ENCODE measurements at regions not wholly inside any gene's neighbourhood (a gene's known extent, or its start where the extent isn't known, plus 50 kb on each side); places are given as distances from the start of the nearest gene placed in this dataset.

DNA sequence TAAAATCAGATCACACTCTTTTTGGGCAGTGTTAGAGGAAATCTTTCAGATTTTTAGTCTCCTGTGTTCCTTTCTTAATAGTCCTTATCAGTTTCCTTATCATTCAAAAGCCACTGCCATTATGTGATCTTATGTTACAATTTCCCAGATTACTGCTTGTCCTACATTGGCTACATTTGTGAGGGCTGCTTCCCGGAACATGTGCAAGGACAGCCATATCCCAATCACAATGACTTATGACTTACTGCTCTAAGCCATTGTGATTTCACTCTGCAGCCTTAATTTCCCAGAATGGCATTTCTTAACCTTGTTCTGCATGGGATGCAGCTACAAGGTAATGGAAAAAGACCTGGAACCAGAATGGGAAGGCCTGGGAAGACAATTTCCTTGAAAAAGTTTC is 125.1 kb upstream of the PPP2R3A start:
- Histone ChIP-seq H3K4me1 (ENCODE audit: control insufficient read depth, insufficient read depth, low read length) (no peaks in the 10 kb centered on the region; the same call in 1 of the 2 replicates), H3K27ac (ENCODE audit: low read length) (no peak overlapping the region), H3K27me3 (ENCODE audit: control insufficient read depth, insufficient read depth, low read length) (no peaks in the 10 kb centered on the region), H3K4me3 (ENCODE audit: low read length) (no peak overlapping the region), H3K36me3 (ENCODE audit: control insufficient read depth, insufficient read depth, low read length) (no peaks in the 10 kb centered on the region), H3K9me3 (ENCODE audit: control insufficient read depth, insufficient read depth, low read length) (no peaks in the 10 kb centered on the region)
- DNase-seq (ENCODE audit: low read depth, low spot score) = no peak
- no CpG with 5 or more reads among the region's 1 CpG for WGBS (ENCODE audit: insufficient coverage, insufficient read length)

DNA sequence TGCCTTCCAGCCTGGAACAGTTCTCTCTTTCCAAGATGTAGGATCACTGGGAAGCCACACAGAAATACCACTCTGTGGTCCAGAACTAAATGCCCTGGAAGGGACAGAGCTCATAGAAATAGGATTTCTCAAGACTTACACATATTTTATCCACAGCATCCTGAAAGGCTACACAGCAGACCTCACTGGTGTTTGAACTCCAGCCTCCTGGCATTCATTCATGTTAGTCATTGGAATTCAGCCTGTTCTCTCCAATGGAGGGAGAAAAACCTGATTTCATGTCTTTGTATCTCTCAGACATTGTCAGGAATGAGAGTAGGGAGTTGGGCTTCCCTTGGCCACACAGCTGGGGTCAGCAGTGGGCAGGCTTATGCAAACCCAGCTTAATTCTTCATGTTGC is 121.1 kb upstream of the PPP2R3A start:
- Histone ChIP-seq H3K4me3 (ENCODE audit: low read length) (no peak overlapping the region), H3K27ac (ENCODE audit: low read length) (no peak overlapping the region), H3K27me3 (ENCODE audit: control insufficient read depth, insufficient read depth, low read length) (no peaks in the 10 kb centered on the region), H3K9me3 (ENCODE audit: control insufficient read depth, insufficient read depth, low read length) (no peaks in the 10 kb centered on the region), H3K4me1 (ENCODE audit: control insufficient read depth, insufficient read depth, low read length) (no peaks in the 10 kb centered on the region), H3K36me3 (ENCODE audit: control insufficient read depth, insufficient read depth, low read length) (no peaks in the 10 kb centered on the region)
- DNase-seq (ENCODE audit: low read depth, low spot score) = no peak

DNA sequence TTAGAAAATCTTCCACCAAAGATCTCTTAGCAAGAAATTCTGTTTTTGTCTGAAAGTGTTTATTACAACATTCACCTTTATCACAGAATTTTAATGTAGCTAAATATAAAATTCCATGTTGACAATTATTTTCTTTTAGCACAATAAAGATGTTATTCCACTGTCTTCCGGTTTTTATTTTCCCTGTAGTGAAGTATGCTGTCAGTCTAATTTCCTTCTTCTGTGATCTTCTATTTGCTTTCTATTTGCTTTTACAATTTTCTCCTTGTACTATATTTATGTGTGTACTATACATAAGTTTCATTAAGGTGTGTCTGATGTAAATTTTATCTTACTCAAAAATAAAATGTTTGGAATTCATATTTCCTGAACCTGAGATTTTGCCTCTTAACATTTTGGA is 117.5 kb upstream of the PPP2R3A start:
- no peak for DNase-seq (ENCODE audit: low read depth, low spot score)
- no peak overlapping the region for H3K4me3 ChIP-seq (ENCODE audit: low read length)
- no peaks in the 10 kb centered on the region for H3K4me1 ChIP-seq (ENCODE audit: control insufficient read depth, insufficient read depth, low read length)
- no peak overlapping the region for H3K27ac ChIP-seq (ENCODE audit: low read length)
- no peaks in the 10 kb centered on the region for H3K27me3 ChIP-seq (ENCODE audit: control insufficient read depth, insufficient read depth, low read length)
- WGBS (ENCODE audit: insufficient coverage, insufficient read length) = no CpG with 5 or more reads among the region's 1 CpG
- no peaks in the 10 kb centered on the region for H3K9me3 ChIP-seq (ENCODE audit: control insufficient read depth, insufficient read depth, low read length)
- no peaks in the 10 kb centered on the region for H3K36me3 ChIP-seq (ENCODE audit: control insufficient read depth, insufficient read depth, low read length)

DNA sequence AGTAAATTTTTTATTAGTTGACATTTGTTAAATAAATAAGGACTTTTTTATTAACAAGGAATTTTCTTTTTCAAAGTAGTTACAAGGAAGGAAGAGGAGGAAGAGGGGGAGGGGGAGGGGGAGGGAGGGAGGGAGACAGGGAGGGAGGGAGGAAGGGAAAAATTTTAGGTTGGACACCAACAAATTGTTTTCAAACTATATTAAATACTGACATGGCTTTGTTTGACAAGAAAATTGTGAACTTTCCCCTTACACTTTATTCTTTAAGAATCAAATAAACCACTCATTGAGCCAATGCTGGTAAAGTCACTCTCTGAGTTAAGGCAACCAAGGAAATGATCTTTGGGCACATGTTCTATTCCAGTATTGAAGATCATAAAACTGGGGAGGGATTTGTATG is 115.7 kb upstream of the PPP2R3A start:
- no peaks in the 10 kb centered on the region for H3K4me1 ChIP-seq (ENCODE audit: control insufficient read depth, insufficient read depth, low read length)
- H3K27ac ChIP-seq (ENCODE audit: low read length) = no peak overlapping the region

DNA sequence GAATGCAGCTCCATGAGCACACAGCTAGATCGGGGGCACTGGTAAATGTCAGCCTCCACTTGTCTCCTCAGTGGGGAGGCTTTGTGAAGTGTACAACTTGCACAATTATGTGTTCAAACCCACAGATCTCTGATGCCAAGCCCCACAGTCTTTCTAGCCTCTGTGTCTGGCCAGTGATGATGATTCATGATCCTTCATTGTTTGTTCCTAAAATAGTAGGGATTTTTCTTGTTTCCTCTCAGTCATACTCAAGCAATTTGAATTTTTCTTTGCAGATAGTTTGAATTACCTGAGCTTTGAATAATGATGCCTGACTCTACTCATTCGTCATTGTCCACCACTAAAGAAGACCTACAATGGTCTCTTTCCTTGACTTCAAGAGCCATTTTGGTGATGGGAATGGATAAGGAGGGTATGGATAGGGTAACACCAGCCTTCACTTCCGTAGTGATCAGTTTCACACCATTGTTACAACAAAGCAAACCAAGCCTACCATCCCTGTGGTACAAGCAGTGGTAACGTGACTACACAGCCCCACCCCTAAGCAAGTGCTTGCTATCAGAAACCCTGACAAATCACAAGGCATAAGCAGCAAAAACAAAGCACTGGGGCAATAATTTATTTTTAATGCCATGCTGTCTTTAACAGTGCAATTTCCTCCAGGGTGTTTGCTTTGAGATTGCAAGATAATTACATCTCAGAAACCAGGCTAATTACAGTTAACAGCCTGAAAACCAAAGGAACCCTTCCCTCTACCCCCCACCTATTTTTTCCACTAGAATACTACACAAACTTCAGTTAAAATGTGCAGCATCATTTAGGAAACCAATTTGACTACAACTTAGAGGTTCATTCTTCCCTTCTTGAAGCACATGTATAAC is 114.1 kb upstream of the PPP2R3A start:
- Histone ChIP-seq H3K9me3 (ENCODE audit: control insufficient read depth, insufficient read depth, low read length) (no peaks in the 10 kb centered on the region), H3K36me3 (ENCODE audit: control insufficient read depth, insufficient read depth, low read length) (no peaks in the 10 kb centered on the region), H3K4me1 (ENCODE audit: control insufficient read depth, insufficient read depth, low read length) (no peaks in the 10 kb centered on the region), H3K27ac (ENCODE audit: low read length) (no peak overlapping the region), H3K4me3 (ENCODE audit: low read length) (no peak overlapping the region), H3K27me3 (ENCODE audit: control insufficient read depth, insufficient read depth, low read length) (no peaks in the 10 kb centered on the region)
- DNase-seq (ENCODE audit: low read depth, low spot score) = no peak
- no CpG with 5 or more reads among the region's 4 CpGs for WGBS (ENCODE audit: insufficient coverage, insufficient read length)

More for the DNA sequence above, 115.7 kb upstream of the PPP2R3A start:
- DNase-seq (ENCODE audit: low read depth, low spot score) = no peak
- no peak overlapping the region for H3K4me3 ChIP-seq (ENCODE audit: low read length)
- no peaks in the 10 kb centered on the region for H3K9me3 ChIP-seq (ENCODE audit: control insufficient read depth, insufficient read depth, low read length)
- H3K36me3 ChIP-seq (ENCODE audit: control insufficient read depth, insufficient read depth, low read length) = no peaks in the 10 kb centered on the region
- no peaks in the 10 kb centered on the region for H3K27me3 ChIP-seq (ENCODE audit: control insufficient read depth, insufficient read depth, low read length)

DNA sequence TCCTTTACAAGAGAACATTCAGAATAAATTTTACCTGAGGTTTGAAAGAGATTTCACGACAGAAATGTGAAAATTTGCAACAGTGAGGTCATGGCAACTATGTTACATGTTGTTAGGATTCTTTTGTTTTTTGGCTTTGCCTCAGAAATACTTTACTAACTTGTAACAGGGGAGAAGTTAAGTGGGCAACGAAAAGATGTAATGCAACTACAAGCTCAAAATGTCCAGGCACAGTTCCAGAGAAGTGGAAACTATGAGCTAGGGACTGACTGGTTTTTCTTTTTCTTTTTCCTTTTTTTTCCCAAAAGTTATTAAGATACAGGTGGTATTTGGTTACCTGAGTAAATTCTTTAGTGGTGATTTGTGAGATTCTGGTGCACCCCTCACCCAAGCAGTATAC is 111.5 kb upstream of the PPP2R3A start:
- H3K36me3 ChIP-seq (ENCODE audit: control insufficient read depth, insufficient read depth, low read length) = no peaks in the 10 kb centered on the region

DNA sequence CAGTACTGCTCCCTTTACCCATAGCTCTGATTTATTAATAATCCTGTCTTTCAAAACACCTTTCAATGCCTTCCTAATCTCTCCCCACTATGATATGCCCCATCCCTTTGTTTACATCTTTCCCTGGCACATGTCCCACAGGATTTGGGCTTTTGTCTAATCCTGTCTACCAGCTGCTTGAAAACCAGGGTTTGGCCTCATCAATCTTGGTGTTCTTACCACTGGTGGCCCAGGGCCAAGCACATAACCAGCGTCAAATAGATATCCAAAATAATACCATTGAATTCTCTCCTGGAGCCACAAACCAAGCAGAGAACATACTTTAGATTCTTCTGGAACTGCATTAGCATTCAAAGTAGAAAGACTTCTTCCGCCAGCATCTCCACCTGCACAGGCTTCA is 104.8 kb upstream of the PPP2R3A start:
- Histone ChIP-seq H3K27me3 (ENCODE audit: control insufficient read depth, insufficient read depth, low read length) (no peaks in the 10 kb centered on the region), H3K9me3 (ENCODE audit: control insufficient read depth, insufficient read depth, low read length) (no peaks in the 10 kb centered on the region), H3K4me3 (ENCODE audit: low read length) (no peak overlapping the region), H3K4me1 (ENCODE audit: control insufficient read depth, insufficient read depth, low read length) (no peaks in the 10 kb centered on the region), H3K36me3 (ENCODE audit: control insufficient read depth, insufficient read depth, low read length) (no peaks in the 10 kb centered on the region), H3K27ac (ENCODE audit: low read length) (no peak overlapping the region)
- WGBS (ENCODE audit: insufficient coverage, insufficient read length) = no CpG with 5 or more reads among the region's 2 CpGs
- no peak for DNase-seq (ENCODE audit: low read depth, low spot score)

More for the DNA sequence above, 111.5 kb upstream of the PPP2R3A start:
- no peak overlapping the region for H3K4me3 ChIP-seq (ENCODE audit: low read length)
- H3K27me3 ChIP-seq (ENCODE audit: control insufficient read depth, insufficient read depth, low read length) = no peaks in the 10 kb centered on the region
- DNase-seq (ENCODE audit: low read depth, low spot score) = no peak
- no peak overlapping the region for H3K27ac ChIP-seq (ENCODE audit: low read length)
- WGBS (ENCODE audit: insufficient coverage, insufficient read length) = no CpG with 5 or more reads among the region's 2 CpGs
- no peaks in the 10 kb centered on the region for H3K9me3 ChIP-seq (ENCODE audit: control insufficient read depth, insufficient read depth, low read length)
- no peaks in the 10 kb centered on the region for H3K4me1 ChIP-seq (ENCODE audit: control insufficient read depth, insufficient read depth, low read length)

DNA sequence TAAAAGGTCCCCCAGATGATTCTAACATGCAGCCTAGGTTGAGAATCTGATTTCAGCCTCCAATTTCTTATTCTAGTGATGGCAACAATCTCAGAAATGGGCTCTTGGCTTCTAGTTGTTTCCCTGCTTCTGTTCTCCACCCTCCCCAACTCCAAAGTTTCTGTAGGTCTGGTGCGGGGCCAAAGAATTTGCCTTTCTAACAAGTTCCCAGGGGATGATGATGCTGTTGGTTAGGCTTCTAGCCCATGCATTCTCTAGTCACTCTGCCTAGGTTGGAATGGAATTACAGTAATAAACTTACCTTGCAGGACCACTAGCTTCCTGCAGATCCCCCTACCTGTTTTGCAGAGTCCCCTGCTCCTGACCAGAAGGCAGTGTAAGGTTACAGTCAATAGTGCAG is 103.2 kb upstream of the PPP2R3A start:
- no peaks in the 10 kb centered on the region for H3K27me3 ChIP-seq (ENCODE audit: control insufficient read depth, insufficient read depth, low read length)
- no CpG with 5 or more reads among the region's 1 CpG for WGBS (ENCODE audit: insufficient coverage, insufficient read length)
- no peaks in the 10 kb centered on the region for H3K9me3 ChIP-seq (ENCODE audit: control insufficient read depth, insufficient read depth, low read length)

DNA sequence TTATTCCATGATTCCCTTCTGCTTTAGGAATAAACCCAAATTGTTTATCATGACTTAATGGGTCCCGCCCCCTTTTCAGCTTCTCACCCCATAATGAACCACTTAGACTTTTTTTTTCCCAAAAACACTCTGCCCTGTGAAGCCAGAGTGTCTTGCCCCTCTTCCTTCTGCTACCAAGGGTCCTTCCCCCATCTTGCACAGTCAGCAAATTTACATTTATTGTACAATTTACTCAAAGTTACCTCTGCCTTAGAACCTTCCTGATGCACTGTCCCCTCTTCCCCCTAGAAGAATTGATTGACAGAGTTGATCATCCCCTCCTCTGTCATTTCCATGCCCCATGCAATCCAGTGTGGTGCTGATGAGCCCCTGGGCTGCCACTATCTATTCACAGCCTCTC is 101.5 kb upstream of the PPP2R3A start:
- DNase-seq (ENCODE audit: low read depth, low spot score) = no peak
- Histone ChIP-seq H3K4me3 (ENCODE audit: low read length) (no peak overlapping the region), H3K27ac (ENCODE audit: low read length) (no peak overlapping the region), H3K4me1 (ENCODE audit: control insufficient read depth, insufficient read depth, low read length) (no peaks in the 10 kb centered on the region), H3K9me3 (ENCODE audit: control insufficient read depth, insufficient read depth, low read length) (no peaks in the 10 kb centered on the region), H3K27me3 (ENCODE audit: control insufficient read depth, insufficient read depth, low read length) (no peaks in the 10 kb centered on the region), H3K36me3 (ENCODE audit: control insufficient read depth, insufficient read depth, low read length) (no peaks in the 10 kb centered on the region)
- WGBS (ENCODE audit: insufficient coverage, insufficient read length) = no CpG with 5 or more reads among the region's 1 CpG

More for the DNA sequence above, 103.2 kb upstream of the PPP2R3A start:
- Histone ChIP-seq H3K4me3 (ENCODE audit: low read length) (no peak overlapping the region), H3K4me1 (ENCODE audit: control insufficient read depth, insufficient read depth, low read length) (no peaks in the 10 kb centered on the region), H3K27ac (ENCODE audit: low read length) (no peak overlapping the region), H3K36me3 (ENCODE audit: control insufficient read depth, insufficient read depth, low read length) (no peaks in the 10 kb centered on the region)
- no peak for DNase-seq (ENCODE audit: low read depth, low spot score)

DNA sequence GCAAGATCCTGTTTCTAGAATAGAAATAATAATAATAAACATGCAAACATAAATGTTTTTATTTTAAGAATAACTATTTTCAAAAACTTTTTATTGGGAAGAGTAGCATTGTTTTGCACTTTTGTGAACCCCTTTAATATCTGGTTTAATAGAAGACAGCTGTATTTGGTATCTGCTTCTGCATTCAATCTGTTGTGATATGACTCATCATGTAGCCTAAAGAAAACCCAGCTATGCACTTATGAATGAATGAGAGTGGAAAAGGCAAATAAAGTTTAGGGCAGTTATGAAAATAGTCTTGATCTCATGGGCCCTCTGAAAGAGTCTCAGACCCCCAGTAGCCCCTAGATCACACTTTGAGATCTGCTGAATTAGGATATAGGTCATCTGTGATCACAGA is 100.4 kb upstream of the PPP2R3A start:
- Histone ChIP-seq H3K9me3 (ENCODE audit: control insufficient read depth, insufficient read depth, low read length) (no peaks in the 10 kb centered on the region), H3K27me3 (ENCODE audit: control insufficient read depth, insufficient read depth, low read length) (no peaks in the 10 kb centered on the region), H3K36me3 (ENCODE audit: control insufficient read depth, insufficient read depth, low read length) (no peaks in the 10 kb centered on the region), H3K27ac (ENCODE audit: low read length) (no peak overlapping the region), H3K4me1 (ENCODE audit: control insufficient read depth, insufficient read depth, low read length) (no peaks in the 10 kb centered on the region), H3K4me3 (ENCODE audit: low read length) (no peak overlapping the region)
- DNase-seq (ENCODE audit: low read depth, low spot score) = no peak

DNA sequence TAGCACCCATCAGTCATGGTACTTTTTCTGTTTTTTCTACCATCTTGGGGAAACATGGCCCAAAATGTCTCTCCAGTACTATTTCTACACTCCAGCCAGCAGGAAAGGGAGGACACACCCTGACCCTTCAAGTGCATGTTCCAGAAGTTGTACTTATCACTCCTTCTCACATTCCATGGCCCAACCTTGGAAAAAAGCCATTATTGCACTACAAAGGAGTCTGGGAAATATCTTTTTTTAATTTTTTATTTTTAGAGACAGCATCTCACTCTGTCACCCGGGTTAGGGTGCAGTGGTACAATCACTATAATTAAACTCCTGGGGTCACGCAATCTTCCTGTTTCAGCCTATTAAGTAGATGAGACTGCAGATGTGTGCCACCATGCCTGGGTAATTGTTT is 100.0 kb upstream of the PPP2R3A start:
- no peak for DNase-seq (ENCODE audit: low read depth, low spot score)
- no peaks in the 10 kb centered on the region for H3K27me3 ChIP-seq (ENCODE audit: control insufficient read depth, insufficient read depth, low read length)
- no peaks in the 10 kb centered on the region for H3K4me1 ChIP-seq (ENCODE audit: control insufficient read depth, insufficient read depth, low read length)
- no peak overlapping the region for H3K27ac ChIP-seq (ENCODE audit: low read length)
- H3K9me3 ChIP-seq (ENCODE audit: control insufficient read depth, insufficient read depth, low read length) = no peaks in the 10 kb centered on the region
- H3K36me3 ChIP-seq (ENCODE audit: control insufficient read depth, insufficient read depth, low read length) = no peaks in the 10 kb centered on the region
- no CpG with 5 or more reads among the region's 2 CpGs for whole genome bisulfite sequencing (ENCODE audit: insufficient coverage, insufficient read length)
- H3K4me3 ChIP-seq (ENCODE audit: low read length) = no peak overlapping the region
